MCF 10A (cell line): ENCODE measurements at regions not wholly inside any gene's neighbourhood (a gene's known extent, or its start where the extent isn't known, plus 50 kb on each side); places are given as distances from the start of the nearest gene placed in this dataset.

ENCODE experiments used
- BruUV-seq: library from RNA; stranded (reverse); fragments of 400-500 nt; replicated peaks from 2 replicates; lab custom pipeline; 2021; lab: Mats Ljungman, UMichigan
- CTCF ChIA-PET: fragments of 300-600 bp; sonication (Branson Sonifier 250); formaldehyde crosslinking; extraction: SDS; loops from one replicate; lab custom pipeline; 2021; ENCODE audit warnings: antibody characterized with exemption, inconsistent platforms; lab: Yijun Ruan, JAX
- POLR2A ChIA-PET: fragments of 300-600, 350-650 bp; sonication (Branson Sonifier 250); formaldehyde crosslinking; extraction: SDS; loops from one replicate; lab custom pipeline; 2020; ENCODE audit warnings: antibody characterized with exemption, inconsistent platforms; lab: Yijun Ruan, JAX
- DNase-seq: peaks from one replicate; pipeline ENCODE4 v3.0.0-alpha.2; 2018; ENCODE audit not compliant: unreplicated experiment
- H3K27ac Mint-ChIP-seq: one replicate; pipeline ENCODE4 v1.8.0; 2022; ENCODE audit warnings: mild to moderate bottlenecking, low read depth, mixed read lengths; ENCODE audit not compliant: unreplicated experiment
- H3K27me3 Mint-ChIP-seq: one replicate; pipeline ENCODE4 v1.8.0; 2022; ENCODE audit warnings: mixed read lengths; ENCODE audit not compliant: insufficient read depth, unreplicated experiment
- H3K36me3 Mint-ChIP-seq: one replicate; pipeline ENCODE4 v1.8.0; 2022; ENCODE audit warnings: mild to moderate bottlenecking, moderate library complexity, mixed read lengths; ENCODE audit not compliant: insufficient read depth, unreplicated experiment
- H3K4me1 Mint-ChIP-seq: one replicate; pipeline ENCODE4 v1.8.0; 2022; ENCODE audit warnings: mixed read lengths; ENCODE audit not compliant: insufficient read depth, unreplicated experiment
- H3K4me3 Mint-ChIP-seq: one replicate; pipeline ENCODE4 v1.8.0; 2022; ENCODE audit warnings: mild to moderate bottlenecking, moderate library complexity, mixed read lengths; ENCODE audit not compliant: unreplicated experiment
- H3K9me3 Mint-ChIP-seq: one replicate; pipeline ENCODE4 v1.8.0; 2022; ENCODE audit warnings: mixed read lengths; ENCODE audit not compliant: unreplicated experiment
- CTCF ChIP-seq: fragments of 200-600 bp; IDR thresholded peaks from one replicate; pipeline ENCODE4 v1.8.0; 2022; ENCODE audit warnings: antibody characterized with exemption, mild to moderate bottlenecking; ENCODE audit not compliant: unreplicated experiment
- intact Hi-C: fragments of 100-400 bp; cut with micrococcal nuclease; formaldehyde crosslinking; loops from 2 replicates; pipeline ENCODE4 v1.14.1; 2022

- Mint-ChIP-seq H3K36me3 (peaks cover 5% of the 10 kb centered on the region), H3K4me1 (peaks cover 15% of the 10 kb centered on the region), H3K4me3 (no peak overlapping the region), H3K27me3 (peaks cover 11% of the 10 kb centered on the region), H3K9me3 (no peaks in the 10 kb centered on the region), H3K27ac (no peak overlapping the region)
- intact Hi-C loops, result no loop called here
- TF ChIP-seq CTCF, result no peak
- CTCF ChIA-PET, result interaction anchor here (0.6 to 0.9 kb wide), 2 partner anchors 13 to 36 kb away, joined by 3 to 5 read pairs; no protein-coding TSS in a partner anchor
- DNase-seq, result peak; percentile 59
- no TSS peak for BruUV-seq
- POLR2A ChIA-PET, result interaction anchor here (0.8 to 1.6 kb wide), 2 partner anchors 17 to 38 kb away, joined by 4 read pairs; no protein-coding TSS in a partner anchor
Measured at GRCh38 chr6:28772480-28773381, 151.1 kb downstream of the TRIM27 start.

GRCh38 chr6:28774292-28775051, 149.3 kb downstream of the TRIM27 start:
- intact Hi-C loops, result no loop called here
- CTCF ChIA-PET, result interaction anchor here (0.7 kb wide), 1 partner anchor 26 kb away, joined by 4 read pairs; no protein-coding TSS in a partner anchor
- H3K9me3 Mint-ChIP-seq, result no peaks in the 10 kb centered on the region
- H3K4me1 Mint-ChIP-seq, result peaks cover 15% of the 10 kb centered on the region
- POLR2A ChIA-PET, result interaction anchor here (0.6 to 0.7 kb wide), 2 partner anchors 243 to 670 kb away, joined by 3 read pairs; no protein-coding TSS in a partner anchor
- BruUV-seq, result no TSS peak
- no peak for DNase-seq
- no peak for TF ChIP-seq CTCF
- no peak overlapping the region for H3K27ac Mint-ChIP-seq
- no peak overlapping the region for H3K4me3 Mint-ChIP-seq
- peaks cover 28% of the 10 kb centered on the region for H3K27me3 Mint-ChIP-seq
- peaks cover 5% of the 10 kb centered on the region for H3K36me3 Mint-ChIP-seq

- intact Hi-C loops, result no loop called here
- no TSS peak for BruUV-seq
Measured at GRCh38 chr6:28775052-28775376, 148.8 kb downstream of the TRIM27 start.

More at GRCh38 chr6:28775052-28775376, 148.8 kb downstream of the TRIM27 start:
- POLR2A ChIA-PET, result interaction anchor here (0.6 to 0.7 kb wide), 2 partner anchors 243 to 670 kb away, joined by 3 read pairs; no protein-coding TSS in a partner anchor
- CTCF ChIA-PET, result interaction anchor here (0.5 kb wide), 1 partner anchor 106 kb away, joined by 4 read pairs; no protein-coding TSS in a partner anchor
- Mint-ChIP-seq H3K9me3 (no peaks in the 10 kb centered on the region), H3K4me1 (peaks cover 19% of the 10 kb centered on the region), H3K4me3 (no peak overlapping the region), H3K27me3 (peaks cover 28% of the 10 kb centered on the region), H3K27ac (no peak overlapping the region), H3K36me3 (peaks cover 5% of the 10 kb centered on the region)
- no peak for TF ChIP-seq CTCF
- DNase-seq, result no peak
